ENCODE measurements at regions not wholly inside any gene's neighbourhood (a gene's known extent, or its start where the extent isn't known, plus 50 kb on each side); places are given as distances from the start of the nearest gene placed in this dataset.
"Not testable (repeated sequence)": the region's sequence is repeated elsewhere in the genome, so short reads cannot be mapped to it uniquely, and the experiment has no call there.

- no peak for TF ChIP-seq CTCF (IDR thresholded peaks at IDR 0.05; ENCODE audit: low read depth, low read length, missing control alignments)
- no peak for DNase-seq (ENCODE audit: extremely low read depth, low read depth)
- no peak overlapping the region for H3K4me3 ChIP-seq (replicated peaks; ENCODE audit: low read depth, low read length)
Observed at GRCh38 chr4:77293426-77293825, 136.4 kb downstream of the CCNG2 start.

GRCh38 chr4:77300996-77301395 is 144.0 kb downstream of the CCNG2 start:
- not testable (repeated sequence) for H3K4me3 ChIP-seq (replicated peaks; ENCODE audit: low read depth, low read length); DNase-seq (ENCODE audit: extremely low read depth, low read depth)

GRCh38 chr4:77305766-77306165 is 148.8 kb downstream of the CCNG2 start:
- TF ChIP-seq CTCF (IDR thresholded peaks at IDR 0.05; ENCODE audit: low read depth, low read length, missing control alignments) = no peak
- DNase-seq (ENCODE audit: extremely low read depth, low read depth) = no peak
- H3K4me3 ChIP-seq (replicated peaks; ENCODE audit: low read depth, low read length) = no peak overlapping the region

- no peak overlapping the region for H3K4me3 ChIP-seq (replicated peaks; ENCODE audit: low read depth, low read length)
- no peak for DNase-seq (ENCODE audit: extremely low read depth, low read depth)
- no peak for TF ChIP-seq CTCF (IDR thresholded peaks at IDR 0.05; ENCODE audit: low read depth, low read length, missing control alignments)
Observed at GRCh38 chr4:77306496-77306895, 149.5 kb downstream of the CCNG2 start.

GRCh38 chr4:77308843-77309242 is 151.8 kb downstream of the CCNG2 start:
- TF ChIP-seq CTCF (IDR thresholded peaks at IDR 0.05; ENCODE audit: low read depth, low read length, missing control alignments) = peak; percentile 43
- DNase-seq (ENCODE audit: extremely low read depth, low read depth) = no peak

GRCh38 chr4:77309496-77309895 is 152.5 kb downstream of the CCNG2 start:
- no peak overlapping the region for H3K4me3 ChIP-seq (replicated peaks; ENCODE audit: low read depth, low read length)
- TF ChIP-seq CTCF (IDR thresholded peaks at IDR 0.05; ENCODE audit: low read depth, low read length, missing control alignments) = no peak
- no peak for DNase-seq (ENCODE audit: extremely low read depth, low read depth)

More at GRCh38 chr4:77308843-77309242, 151.8 kb downstream of the CCNG2 start:
- no peak overlapping the region for H3K4me3 ChIP-seq (replicated peaks; ENCODE audit: low read depth, low read length)

GRCh38 chr4:77310931-77311330 is 153.9 kb downstream of the CCNG2 start:
- DNase-seq (ENCODE audit: extremely low read depth, low read depth) = no peak
- no peak for TF ChIP-seq CTCF (IDR thresholded peaks at IDR 0.05; ENCODE audit: low read depth, low read length, missing control alignments)
- H3K4me3 ChIP-seq (replicated peaks; ENCODE audit: low read depth, low read length) = no peak overlapping the region

All from HFF-Myc (cell line).